ENCODE measurements at regions not wholly inside any gene's neighbourhood (a gene's known extent, or its start where the extent isn't known, plus 50 kb on each side); places are given as distances from the start of the nearest gene placed in this dataset.

- TF ChIP-seq CTCF (conservative IDR thresholded peaks at IDR 0.05; ENCODE audit: low read depth, low read length): no peak
- no peak for TF ChIP-seq EZH2 (IDR thresholded peaks at IDR 0.05; ENCODE audit: borderline replicate concordance, low read depth, low read length, poor library complexity, severe bottlenecking)
These were observed 76.9 kb downstream of the TEX29 start for GRCh38 chr13:111397202-111397880.
